ENCODE measurements at regions not wholly inside any gene's neighbourhood (a gene's known extent, or its start where the extent isn't known, plus 50 kb on each side); places are given as distances from the start of the nearest gene placed in this dataset.

DNA sequence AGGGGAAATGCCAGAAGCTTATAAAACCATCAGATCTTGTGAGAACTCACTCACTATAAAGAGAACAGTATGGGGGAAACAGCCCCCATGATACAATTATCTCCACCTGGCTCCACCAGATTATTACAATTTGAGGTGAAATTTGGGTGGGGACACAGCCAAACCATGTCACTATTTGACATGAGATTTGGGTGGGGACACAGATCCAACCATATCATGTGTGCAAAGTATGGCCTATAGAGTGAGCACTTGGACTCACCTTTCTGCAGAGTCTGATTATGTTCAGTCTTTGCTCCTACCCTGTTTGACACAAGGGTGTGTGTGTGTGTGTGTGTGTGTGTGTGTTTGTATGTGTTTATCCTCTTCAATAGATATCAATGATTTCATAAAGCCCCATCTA is 287.5 kb downstream of the ZNF536 start:
- CTCF ChIA-PET (ENCODE audit: partially characterized antibody), result interaction anchor here (1.3 kb wide), 1 partner anchor 10 kb away, joined by 3 read pairs; no protein-coding TSS in a partner anchor
- H3K27ac ChIP-seq (ENCODE audit: low read depth, low read length), result no peak overlapping the region
- no peaks in the 10 kb centered on the region for H3K4me1 ChIP-seq (ENCODE audit: insufficient read depth, low read length)
- H3K4me3 Mint-ChIP-seq, result no peak overlapping the region
- H3K27me3 Mint-ChIP-seq, result peaks cover 14 to 16% of the 10 kb centered on the region in 2 donors
- peaks cover 0 to 10% (median 0%) of the 10 kb centered on the region in 8 donors for H3K9me3 Mint-ChIP-seq
- no peaks in the 10 kb centered on the region for H3K36me3 Mint-ChIP-seq
- H3K27ac Mint-ChIP-seq, result no peak overlapping the region
- H3K4me3 ChIP-seq (ENCODE audit: low read length in 2 of 2), result no peak overlapping the region
- intact Hi-C loops (cut with micrococcal nuclease), result no loop called here
- no peaks in the 10 kb centered on the region for H3K4me1 Mint-ChIP-seq
- no peak for DNase-seq
- H3K36me3 ChIP-seq (ENCODE audit: insufficient read depth, low read length), result no peaks in the 10 kb centered on the region
- no peaks in the 10 kb centered on the region for H3K27me3 ChIP-seq (ENCODE audit: insufficient read depth, low read length)
- POLR2A ChIA-PET (ENCODE audit: partially characterized antibody), result no interaction called here
- H3K9me3 ChIP-seq (ENCODE audit: control insufficient read depth in 1 of 2, low read length in 2 of 2), result no peaks in the 10 kb centered on the region

DNA sequence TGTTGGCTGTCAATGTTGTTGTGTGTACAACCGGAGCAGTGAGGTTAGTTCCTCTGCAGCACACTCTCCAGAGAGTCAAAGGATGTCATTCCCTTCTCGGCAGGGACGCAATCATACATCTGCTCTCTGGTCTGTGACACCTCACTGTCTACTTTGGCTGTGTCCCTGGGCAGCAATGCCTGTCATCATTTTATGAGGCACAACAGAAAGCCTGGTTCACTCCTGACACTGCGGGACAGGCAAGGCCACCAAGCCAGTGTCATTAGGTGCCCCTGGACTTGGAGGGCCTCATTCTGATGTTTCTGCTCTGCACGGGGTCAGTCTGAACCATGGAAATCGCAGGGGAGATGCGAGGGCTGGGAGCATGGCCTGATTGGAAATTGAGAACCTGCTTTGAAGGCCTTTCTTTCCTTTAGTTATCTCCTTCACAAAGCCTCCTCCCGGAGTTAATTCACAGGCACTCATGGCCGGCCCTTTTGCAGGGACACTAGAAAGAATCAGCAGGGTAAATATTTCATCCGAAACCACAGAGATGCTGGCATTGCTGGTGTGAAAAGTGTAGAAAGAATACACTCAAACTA is 284.4 kb downstream of the ZNF536 start:
- Mint-ChIP-seq H3K4me3 (no peak overlapping the region), H3K9me3 (peaks cover 0 to 10% (median 0%) of the 10 kb centered on the region in 8 donors), H3K4me1 (no peaks in the 10 kb centered on the region), H3K36me3 (no peaks in the 10 kb centered on the region), H3K27ac (no peak overlapping the region), H3K27me3 (peaks cover 8 to 16% of the 10 kb centered on the region in 2 donors)
- no peak overlapping the region for H3K4me3 ChIP-seq (ENCODE audit: low read length in 2 of 2)
- CTCF ChIA-PET (ENCODE audit: partially characterized antibody), result interaction anchor here (1.0 to 4.8 kb wide), 2 partner anchors 11 to 26 kb away, joined by 4 to 21 read pairs; no protein-coding TSS in a partner anchor
- H3K9me3 ChIP-seq (ENCODE audit: control insufficient read depth in 1 of 2, low read length in 2 of 2), result no peaks in the 10 kb centered on the region
- H3K36me3 ChIP-seq (ENCODE audit: insufficient read depth, low read length), result no peaks in the 10 kb centered on the region
- no peaks in the 10 kb centered on the region for H3K4me1 ChIP-seq (ENCODE audit: insufficient read depth, low read length)
- no peaks in the 10 kb centered on the region for H3K27me3 ChIP-seq (ENCODE audit: insufficient read depth, low read length)
- POLR2A ChIA-PET (ENCODE audit: partially characterized antibody), result no interaction called here
- intact Hi-C loops (cut with micrococcal nuclease), result no loop called here
- no peak for DNase-seq
- H3K27ac ChIP-seq (ENCODE audit: low read depth, low read length), result no peak overlapping the region

DNA sequence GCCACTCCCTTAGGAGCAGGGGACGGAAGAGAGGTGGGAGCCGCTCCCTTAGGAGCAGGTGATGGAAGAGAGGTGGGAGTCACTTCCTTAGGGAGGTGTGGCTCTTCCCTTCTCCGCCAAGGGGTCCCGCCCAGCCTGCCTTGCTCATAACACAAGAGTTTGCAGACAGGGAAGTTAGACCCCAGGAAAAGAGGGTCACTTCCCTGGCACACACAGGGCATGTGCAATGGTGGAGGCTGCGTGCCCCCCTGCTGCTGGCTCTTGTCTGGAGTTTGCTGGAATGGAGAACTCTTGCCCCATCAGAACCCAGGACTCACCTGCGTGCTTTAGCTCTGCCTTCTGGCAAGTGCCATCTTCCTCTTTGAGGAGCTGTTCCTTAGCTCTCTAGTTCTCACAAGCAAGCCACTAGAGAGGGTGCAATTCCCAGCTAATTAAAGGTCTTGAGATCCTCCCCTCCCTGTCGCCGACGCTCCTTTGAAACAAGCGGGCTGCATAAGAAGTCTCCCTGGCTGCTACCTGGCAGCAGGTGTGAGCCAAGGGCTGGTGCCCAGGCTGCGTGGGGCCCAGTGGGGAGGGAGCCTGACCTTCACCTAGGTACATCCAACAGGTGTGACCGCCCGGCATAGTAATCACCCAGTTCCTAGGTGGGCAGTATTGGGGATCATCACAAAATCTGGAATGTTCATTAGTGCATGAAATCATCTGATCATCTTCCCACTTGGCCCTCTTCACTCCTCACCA is 281.6 kb downstream of the ZNF536 start:
- DNase-seq, result no peak
- peaks cover 10 to 24% of the 10 kb centered on the region in 2 donors for H3K27me3 Mint-ChIP-seq
- intact Hi-C loops (cut with micrococcal nuclease), result no loop called here

GRCh38 chr19:30652751-30653150 is 280.6 kb downstream of the ZNF536 start:
- H3K4me3 ChIP-seq (ENCODE audit: low read length in 2 of 2), result no peak overlapping the region
- Mint-ChIP-seq H3K4me1 (no peaks in the 10 kb centered on the region), H3K27ac (no peak overlapping the region), H3K36me3 (no peaks in the 10 kb centered on the region), H3K4me3 (no peak overlapping the region), H3K27me3 (peaks cover 17 to 30% of the 10 kb centered on the region in 2 donors), H3K9me3 (no peaks in the 10 kb centered on the region)
- H3K27ac ChIP-seq (ENCODE audit: low read depth, low read length), result no peak overlapping the region
- H3K27me3 ChIP-seq (ENCODE audit: insufficient read depth, low read length), result no peaks in the 10 kb centered on the region
- no peaks in the 10 kb centered on the region for H3K4me1 ChIP-seq (ENCODE audit: insufficient read depth, low read length)
- H3K36me3 ChIP-seq (ENCODE audit: insufficient read depth, low read length), result no peaks in the 10 kb centered on the region
- POLR2A ChIA-PET (ENCODE audit: partially characterized antibody), result no interaction called here
- CTCF ChIA-PET (ENCODE audit: partially characterized antibody), result interaction anchor here (1.3 to 4.8 kb wide), 2 partner anchors 15 to 30 kb away, joined by 4 to 21 read pairs; no protein-coding TSS in a partner anchor
- DNase-seq, result no peak
- H3K9me3 ChIP-seq (ENCODE audit: control insufficient read depth in 1 of 2, low read length in 2 of 2), result no peaks in the 10 kb centered on the region
- intact Hi-C loops (cut with micrococcal nuclease), result no loop called here

More for the DNA sequence above, 281.6 kb downstream of the ZNF536 start:
- no peak overlapping the region for H3K27ac Mint-ChIP-seq
- CTCF ChIA-PET (ENCODE audit: partially characterized antibody), result interaction anchor here (1.3 to 4.8 kb wide), 2 partner anchors 14 to 29 kb away, joined by 4 to 21 read pairs; no protein-coding TSS in a partner anchor
- H3K36me3 Mint-ChIP-seq, result no peaks in the 10 kb centered on the region
- Histone ChIP-seq H3K4me1 (ENCODE audit: insufficient read depth, low read length) (no peaks in the 10 kb centered on the region), H3K27ac (ENCODE audit: low read depth, low read length) (no peak overlapping the region), H3K36me3 (ENCODE audit: insufficient read depth, low read length) (no peaks in the 10 kb centered on the region), H3K27me3 (ENCODE audit: insufficient read depth, low read length) (no peaks in the 10 kb centered on the region), H3K4me3 (ENCODE audit: low read length in 2 of 2) (no peak overlapping the region), H3K9me3 (ENCODE audit: control insufficient read depth in 1 of 2, low read length in 2 of 2) (no peaks in the 10 kb centered on the region)
- no peak overlapping the region for H3K4me3 Mint-ChIP-seq
- POLR2A ChIA-PET (ENCODE audit: partially characterized antibody), result no interaction called here
- H3K4me1 Mint-ChIP-seq, result no peaks in the 10 kb centered on the region
- H3K9me3 Mint-ChIP-seq, result peaks cover 0 to 4% (median 0%) of the 10 kb centered on the region in 8 donors

- POLR2A ChIA-PET (ENCODE audit: partially characterized antibody), result no interaction called here
- intact Hi-C loops (cut with micrococcal nuclease), result no loop called here
- peaks cover 18 to 31% of the 10 kb centered on the region in 2 donors for H3K27me3 Mint-ChIP-seq
Observed at GRCh38 chr19:30651691-30652090, 279.5 kb downstream of the ZNF536 start.

DNA sequence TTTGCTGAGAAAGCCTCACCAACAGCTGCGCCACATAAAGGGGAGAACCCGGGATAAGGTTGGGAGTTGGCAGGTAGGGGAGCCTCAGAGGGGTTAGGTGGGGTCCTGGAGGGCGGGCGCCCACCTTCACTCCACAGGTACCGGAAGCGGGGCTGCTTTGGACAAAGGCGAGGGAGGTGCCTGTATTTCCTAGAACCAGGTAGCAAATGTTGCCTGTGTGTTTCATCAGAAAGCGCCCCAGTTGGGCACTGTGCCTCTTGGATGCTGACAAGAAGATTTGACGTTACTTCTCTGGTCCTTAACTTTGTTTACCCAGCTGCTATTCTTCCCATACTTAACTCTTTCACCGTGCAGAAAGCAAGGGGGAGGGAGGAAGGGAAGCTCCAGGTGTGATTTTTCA is 278.9 kb downstream of the ZNF536 start:
- ChIA-PET CTCF (ENCODE audit: partially characterized antibody) (interaction anchor here (1.1 kb wide), 1 partner anchor 15 kb away, joined by 3 read pairs; no protein-coding TSS in a partner anchor), POLR2A (ENCODE audit: partially characterized antibody) (no interaction called here)
- Mint-ChIP-seq H3K27ac (no peak overlapping the region), H3K4me3 (no peak overlapping the region), H3K27me3 (peaks cover 15 to 28% of the 10 kb centered on the region in 2 donors), H3K36me3 (no peaks in the 10 kb centered on the region), H3K4me1 (no peaks in the 10 kb centered on the region), H3K9me3 (peaks cover 0 to 2% (median 0%) of the 10 kb centered on the region in 8 donors)
- DNase-seq, result no peak
- Histone ChIP-seq H3K27ac (ENCODE audit: low read depth, low read length) (no peak overlapping the region), H3K4me1 (ENCODE audit: insufficient read depth, low read length) (no peaks in the 10 kb centered on the region), H3K4me3 (ENCODE audit: low read length in 2 of 2) (no peak overlapping the region), H3K27me3 (ENCODE audit: insufficient read depth, low read length) (no peaks in the 10 kb centered on the region), H3K36me3 (ENCODE audit: insufficient read depth, low read length) (no peaks in the 10 kb centered on the region), H3K9me3 (ENCODE audit: control insufficient read depth in 1 of 2, low read length in 2 of 2) (no peaks in the 10 kb centered on the region)
- intact Hi-C loops (cut with micrococcal nuclease), result no loop called here

More at GRCh38 chr19:30651691-30652090, 279.5 kb downstream of the ZNF536 start:
- no peaks in the 10 kb centered on the region for H3K27me3 ChIP-seq (ENCODE audit: insufficient read depth, low read length)
- Mint-ChIP-seq H3K4me1 (no peaks in the 10 kb centered on the region), H3K27ac (no peak overlapping the region), H3K36me3 (no peaks in the 10 kb centered on the region), H3K9me3 (peaks cover 0 to 2% (median 0%) of the 10 kb centered on the region in 8 donors), H3K4me3 (no peak overlapping the region)
- H3K27ac ChIP-seq (ENCODE audit: low read depth, low read length), result no peak overlapping the region
- DNase-seq, result no peak
- H3K9me3 ChIP-seq (ENCODE audit: control insufficient read depth in 1 of 2, low read length in 2 of 2), result no peaks in the 10 kb centered on the region
- CTCF ChIA-PET (ENCODE audit: partially characterized antibody), result interaction anchor here (1.1 kb wide), 1 partner anchor 15 kb away, joined by 3 read pairs; no protein-coding TSS in a partner anchor
- H3K4me1 ChIP-seq (ENCODE audit: insufficient read depth, low read length), result no peaks in the 10 kb centered on the region
- no peaks in the 10 kb centered on the region for H3K36me3 ChIP-seq (ENCODE audit: insufficient read depth, low read length)
- no peak overlapping the region for H3K4me3 ChIP-seq (ENCODE audit: low read length in 2 of 2)

- intact Hi-C loops (cut with micrococcal nuclease), result no loop called here
- H3K4me3 Mint-ChIP-seq, result no peak overlapping the region
- H3K27me3 ChIP-seq (ENCODE audit: insufficient read depth, low read length), result no peaks in the 10 kb centered on the region
- peak in 3 of 5 donors; percentile 1 to 4 (median 2) for DNase-seq
- H3K27ac Mint-ChIP-seq, result no peak overlapping the region
- POLR2A ChIA-PET (ENCODE audit: partially characterized antibody), result no interaction called here
- no peaks in the 10 kb centered on the region for H3K36me3 Mint-ChIP-seq
- CTCF ChIA-PET (ENCODE audit: partially characterized antibody), result interaction anchor here (1.1 kb wide), 1 partner anchor 9 kb away, joined by 4 read pairs; no protein-coding TSS in a partner anchor
- H3K36me3 ChIP-seq (ENCODE audit: insufficient read depth, low read length), result no peaks in the 10 kb centered on the region
- H3K4me1 Mint-ChIP-seq, result no peaks in the 10 kb centered on the region
- no peak overlapping the region for H3K4me3 ChIP-seq (ENCODE audit: low read length in 2 of 2)
- peaks cover 0 to 2% (median 0%) of the 10 kb centered on the region in 8 donors for H3K9me3 Mint-ChIP-seq
- H3K9me3 ChIP-seq (ENCODE audit: control insufficient read depth in 1 of 2, low read length in 2 of 2), result no peaks in the 10 kb centered on the region
- H3K4me1 ChIP-seq (ENCODE audit: insufficient read depth, low read length), result no peaks in the 10 kb centered on the region
- H3K27me3 Mint-ChIP-seq, result peaks cover 16 to 26% of the 10 kb centered on the region in 2 donors
- H3K27ac ChIP-seq (ENCODE audit: low read depth, low read length), result no peak overlapping the region
Observed at GRCh38 chr19:30649934-30650614, 277.9 kb downstream of the ZNF536 start.
